NB4 (cell line): ENCODE measurements at regions not wholly inside any gene's neighbourhood (a gene's known extent, or its start where the extent isn't known, plus 50 kb on each side); places are given as distances from the start of the nearest gene placed in this dataset.

ENCODE experiments used
- DNase-seq: peaks from one replicate; pipeline ENCODE4 v3.0.0; 2010; ENCODE audit warnings: low read depth
- H3K4me3 ChIP-seq: one replicate; pipeline ENCODE4 v1.5.1; 2011; ENCODE audit warnings: mild to moderate bottlenecking, low read depth, low read length, moderate library complexity
- CTCF ChIP-seq: IDR thresholded peaks from one replicate; pipeline ENCODE4 v1.5.1; 2012; ENCODE audit warnings: low read depth, low read length
- MAX ChIP-seq: IDR thresholded peaks from 2 replicates; pipeline ENCODE4 v1.6.1; 2011; ENCODE audit warnings: low read depth, low read length
- MYC ChIP-seq: IDR thresholded peaks from 2 replicates; pipeline ENCODE4 v1.6.1; 2011; ENCODE audit warnings: low read depth, low read length
- POLR2A ChIP-seq: IDR thresholded peaks from 2 replicates; pipeline ENCODE4 v1.6.1; 2011; ENCODE audit warnings: mild to moderate bottlenecking; ENCODE audit not compliant: insufficient read length; ENCODE audit errors: extremely low read depth

- no peak for DNase-seq
- TF ChIP-seq MYC (no peak), POLR2A (no peak), MAX (no peak), CTCF (no peak)
- no peak overlapping the region for H3K4me3 ChIP-seq
These were observed 763.9 kb upstream of the GRM7 start for GRCh38 chr3:6097021-6097420.

GRCh38 chr3:6097556-6097955, 763.4 kb upstream of the GRM7 start:
- TF ChIP-seq MYC: no peak
- TF ChIP-seq POLR2A: no peak
- no peak for TF ChIP-seq MAX
- no peak for TF ChIP-seq CTCF
- DNase-seq: no peak
- H3K4me3 ChIP-seq: no peak overlapping the region

- no peak for DNase-seq
- H3K4me3 ChIP-seq: no peak overlapping the region
- TF ChIP-seq POLR2A: no peak
- no peak for TF ChIP-seq CTCF
- TF ChIP-seq MYC: no peak
- no peak for TF ChIP-seq MAX
These were observed 762.3 kb upstream of the GRM7 start for GRCh38 chr3:6098516-6099157.

GRCh38 chr3:6099458-6100075, 761.3 kb upstream of the GRM7 start:
- no peak for DNase-seq

GRCh38 chr3:6105187-6105586, 755.7 kb upstream of the GRM7 start:
- TF ChIP-seq CTCF (no peak), POLR2A (no peak), MYC (no peak)
- H3K4me3 ChIP-seq: no peak overlapping the region
- no peak for DNase-seq

More at GRCh38 chr3:6099458-6100075, 761.3 kb upstream of the GRM7 start:
- TF ChIP-seq CTCF (no peak), MYC (no peak), POLR2A (no peak), MAX (no peak)
- H3K4me3 ChIP-seq: no peak overlapping the region
